NB4 (cell line): ENCODE measurements at regions not wholly inside any gene's neighbourhood (a gene's known extent, or its start where the extent isn't known, plus 50 kb on each side); places are given as distances from the start of the nearest gene placed in this dataset.

Experiments
- DNase-seq: peaks from one replicate; pipeline ENCODE4 v3.0.0; 2010; ENCODE audit warnings: low read depth
- H3K4me3 ChIP-seq: one replicate; pipeline ENCODE4 v1.5.1; 2011; ENCODE audit warnings: mild to moderate bottlenecking, low read depth, low read length, moderate library complexity
- CTCF ChIP-seq: IDR thresholded peaks from one replicate; pipeline ENCODE4 v1.5.1; 2012; ENCODE audit warnings: low read depth, low read length
- MAX ChIP-seq: IDR thresholded peaks from 2 replicates; pipeline ENCODE4 v1.6.1; 2011; ENCODE audit warnings: low read depth, low read length
- MYC ChIP-seq: IDR thresholded peaks from 2 replicates; pipeline ENCODE4 v1.6.1; 2011; ENCODE audit warnings: low read depth, low read length
- POLR2A ChIP-seq: IDR thresholded peaks from 2 replicates; pipeline ENCODE4 v1.6.1; 2011; ENCODE audit warnings: mild to moderate bottlenecking; ENCODE audit not compliant: insufficient read length; ENCODE audit errors: extremely low read depth

DNA sequence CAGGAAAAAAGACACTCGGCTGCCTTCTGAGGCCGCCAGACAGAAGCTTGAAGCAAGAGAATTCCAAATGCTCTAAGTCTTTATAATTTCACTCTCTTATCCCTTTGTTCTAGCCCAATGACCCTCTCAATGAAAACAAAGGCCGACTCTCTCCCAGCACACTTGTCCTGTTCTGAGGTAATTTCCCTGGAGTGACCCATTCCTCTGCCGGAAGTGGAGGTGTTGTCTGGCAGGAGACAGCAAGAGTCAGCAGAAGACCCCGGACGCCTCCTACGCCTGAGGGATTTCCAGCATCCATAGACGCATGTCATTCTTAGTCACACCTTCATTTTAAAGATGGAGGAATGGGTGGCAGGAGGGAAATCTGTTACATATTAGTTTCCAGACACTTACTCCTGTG is 110.3 kb downstream of the SOD2 start:
- TF ChIP-seq POLR2A (no peak), MAX (no peak), CTCF (no peak), MYC (no peak)
- no peak for DNase-seq
- H3K4me3 ChIP-seq: no peak overlapping the region

DNA sequence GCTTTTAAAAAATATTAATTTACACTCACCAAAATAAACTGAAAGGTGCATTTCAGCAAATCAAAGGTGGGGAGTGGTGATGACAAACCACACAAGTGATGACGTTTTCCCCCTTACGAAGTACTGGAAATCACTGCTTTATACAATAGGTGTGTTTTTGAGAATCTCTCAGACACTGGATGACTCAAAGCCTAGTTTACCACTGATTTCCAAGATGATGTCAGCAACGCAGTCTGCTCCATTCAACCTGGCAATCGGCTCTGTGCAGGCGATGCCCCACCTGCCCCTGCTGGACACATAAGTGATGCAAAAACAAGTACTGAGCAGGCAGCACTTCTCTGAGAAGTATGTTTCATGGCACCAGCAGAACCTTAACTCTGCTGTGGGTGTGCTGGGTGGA is 114.4 kb downstream of the SOD2 start:
- H3K4me3 ChIP-seq: no peak overlapping the region
- TF ChIP-seq MYC (no peak), POLR2A (no peak), MAX (no peak), CTCF (no peak)
- DNase-seq: no peak

DNA sequence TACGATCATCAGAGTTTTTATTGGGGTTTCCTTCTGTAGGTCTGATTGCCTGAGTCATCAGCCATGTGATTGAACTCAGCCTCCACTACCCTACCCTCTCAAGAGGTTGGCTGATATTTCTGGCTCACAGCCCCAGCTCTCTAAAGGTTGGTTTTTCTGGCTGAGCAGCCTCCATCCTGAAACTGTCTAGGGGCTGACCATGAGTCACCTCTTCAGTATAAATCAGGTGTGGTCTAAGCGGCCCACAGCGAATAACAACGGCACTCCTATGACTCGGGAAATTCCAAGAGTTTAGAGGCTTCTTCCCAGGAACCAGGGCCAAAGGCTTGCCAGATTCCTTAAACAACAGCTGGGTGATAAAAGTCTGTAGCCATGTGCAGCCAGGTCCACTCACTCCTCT is 115.5 kb downstream of the SOD2 start:
- no peak for DNase-seq
- no peak for TF ChIP-seq POLR2A
- H3K4me3 ChIP-seq: no peak overlapping the region

DNA sequence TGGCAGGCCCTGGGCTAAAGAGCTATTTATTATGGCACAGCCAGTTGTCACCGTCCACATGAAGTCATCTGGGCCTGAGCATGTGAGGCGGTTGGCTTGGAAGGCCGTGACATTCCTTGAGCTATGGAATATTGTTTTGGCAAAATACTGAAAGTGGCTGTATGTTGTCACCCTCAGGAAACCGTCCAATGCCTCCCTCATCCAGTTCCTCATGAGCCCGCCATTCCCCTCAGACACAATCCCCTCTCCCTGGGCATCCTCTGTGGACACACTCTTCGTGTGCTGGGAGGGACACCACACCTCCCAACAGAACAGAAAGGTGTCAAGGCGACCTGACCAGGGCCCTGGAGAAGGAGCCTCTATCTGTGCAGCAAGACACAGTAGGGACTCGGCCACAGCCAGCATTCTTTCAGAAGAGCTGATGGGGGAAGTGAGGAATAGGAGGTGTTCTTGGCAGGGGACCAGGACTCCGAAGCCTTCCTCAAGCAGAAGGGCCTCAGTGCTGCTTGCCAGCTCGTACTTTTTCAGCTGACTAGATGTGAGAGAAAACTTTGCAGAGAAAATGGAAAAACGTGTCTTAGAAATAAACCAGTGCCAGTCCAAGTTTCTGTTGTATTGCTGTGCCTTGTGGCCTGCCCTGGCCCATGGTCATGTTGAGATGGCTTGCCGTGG is 120.5 kb downstream of the SOD2 start:
- TF ChIP-seq POLR2A (no peak), CTCF (no peak), MAX (no peak), MYC (no peak)
- H3K4me3 ChIP-seq: no peak overlapping the region
- no peak for DNase-seq

DNA sequence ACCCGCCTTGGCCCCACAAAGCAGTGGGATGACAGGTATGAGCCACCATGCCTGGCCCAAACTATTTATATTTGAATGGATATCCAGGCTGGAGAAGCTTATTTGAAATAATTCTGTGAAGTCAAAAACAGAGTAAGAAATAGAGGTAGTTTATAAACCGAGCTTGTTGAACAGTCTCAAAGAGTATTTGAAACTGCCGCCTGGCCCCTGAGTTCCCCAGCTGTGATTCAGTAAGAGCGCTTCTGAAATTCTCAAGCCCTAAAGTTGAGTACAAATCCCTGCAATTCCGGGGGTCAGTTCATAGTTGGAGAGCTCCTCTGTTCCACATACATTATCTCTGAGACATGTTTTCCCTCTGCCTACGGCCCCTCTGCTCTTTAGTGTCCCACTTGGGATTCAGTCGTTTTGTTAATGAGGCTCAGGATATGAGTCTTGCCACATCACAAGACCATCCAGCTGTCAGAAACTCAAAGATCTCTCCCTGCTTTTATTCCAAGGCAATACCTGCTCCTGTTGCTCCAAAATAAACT is 127.8 kb downstream of the SOD2 start:
- no peak for DNase-seq
- H3K4me3 ChIP-seq: no peak overlapping the region
- no peak for TF ChIP-seq POLR2A
- TF ChIP-seq CTCF: no peak
- TF ChIP-seq MAX: no peak

DNA sequence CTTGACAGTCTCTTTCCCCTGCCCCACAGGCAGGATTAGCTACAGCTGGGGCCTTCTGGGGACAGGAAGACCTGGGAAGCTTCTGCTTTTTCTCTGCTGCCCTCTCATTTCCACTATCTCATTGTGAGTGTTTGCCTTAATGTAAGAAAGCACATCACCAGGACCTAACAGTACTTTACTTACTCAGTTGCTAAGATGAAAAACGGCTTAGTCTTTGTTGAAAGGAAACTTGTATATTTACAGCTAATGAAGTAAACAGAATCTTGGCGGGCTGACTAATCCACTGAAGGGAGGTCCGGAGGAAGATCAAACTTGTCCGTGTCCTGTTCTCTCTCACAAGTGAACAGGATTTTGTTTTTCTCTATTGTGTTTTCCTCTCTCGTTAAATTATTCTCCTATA is 128.6 kb downstream of the SOD2 start:
- DNase-seq: no peak
- no peak overlapping the region for H3K4me3 ChIP-seq
- no peak for TF ChIP-seq POLR2A
- no peak for TF ChIP-seq MYC
- no peak for TF ChIP-seq CTCF
- no peak for TF ChIP-seq MAX
